Tibial nerve (tissue), 4 donors: ENCODE measurements at regions not wholly inside any gene's neighbourhood (a gene's known extent, or its start where the extent isn't known, plus 50 kb on each side); places are given as distances from the start of the nearest gene placed in this dataset.

Experiments
- CTCF ChIP-seq, 5 experiments: fragments of 200-600 bp in 3 of 5; fragments of 450-650 bp in 2 of 5; sonication (generic) in 3 of 5; IDR thresholded peaks; one replicate each; pipeline ENCODE4 v1.5.1; 2016 to 2019; ENCODE audit warnings: antibody characterized with exemption in 5 of 5, mild to moderate bottlenecking in 3 of 5, moderate library complexity in 2 of 5
- EP300 ChIP-seq, 2 donors: sonication (generic); formaldehyde crosslinking; IDR thresholded peaks; one replicate each; pipeline ENCODE4 v1.6.1; 2017; ENCODE audit warnings: antibody characterized with exemption in 2 of 2, mild to moderate bottlenecking in 1 of 2
- POLR2A ChIP-seq, 2 donors: fragments of 450-650 bp; IDR thresholded peaks; one replicate each; pipeline ENCODE4 v1.6.1; 2017; ENCODE audit warnings: antibody characterized with exemption in 2 of 2, mild to moderate bottlenecking in 2 of 2, moderate library complexity in 2 of 2

GRCh38 chr2:217220228-217221013 lies 360.6 kb upstream of the TNP1 start:
- TF ChIP-seq EP300 (IDR thresholded peaks at IDR 0.05) (no peak), CTCF (IDR thresholded peaks at IDR 0.05) (no peak), POLR2A (IDR thresholded peaks at IDR 0.05) (no peak)
